ENCODE measurements at regions not wholly inside any gene's neighbourhood (a gene's known extent, or its start where the extent isn't known, plus 50 kb on each side); places are given as distances from the start of the nearest gene placed in this dataset.

- Mint-ChIP-seq H3K4me1 (ENCODE audit: low read depth) (no peaks in the 10 kb centered on the region), H3K27ac (no peak overlapping the region), H3K9me3 (ENCODE audit: low read depth) (no peaks in the 10 kb centered on the region), H3K4me3 (no peak overlapping the region), H3K36me3 (no peaks in the 10 kb centered on the region), H3K27me3 (no peaks in the 10 kb centered on the region)
Measured at GRCh38 chr3:177476495-177476894, 279.2 kb upstream of the TBL1XR1 start.

DNA sequence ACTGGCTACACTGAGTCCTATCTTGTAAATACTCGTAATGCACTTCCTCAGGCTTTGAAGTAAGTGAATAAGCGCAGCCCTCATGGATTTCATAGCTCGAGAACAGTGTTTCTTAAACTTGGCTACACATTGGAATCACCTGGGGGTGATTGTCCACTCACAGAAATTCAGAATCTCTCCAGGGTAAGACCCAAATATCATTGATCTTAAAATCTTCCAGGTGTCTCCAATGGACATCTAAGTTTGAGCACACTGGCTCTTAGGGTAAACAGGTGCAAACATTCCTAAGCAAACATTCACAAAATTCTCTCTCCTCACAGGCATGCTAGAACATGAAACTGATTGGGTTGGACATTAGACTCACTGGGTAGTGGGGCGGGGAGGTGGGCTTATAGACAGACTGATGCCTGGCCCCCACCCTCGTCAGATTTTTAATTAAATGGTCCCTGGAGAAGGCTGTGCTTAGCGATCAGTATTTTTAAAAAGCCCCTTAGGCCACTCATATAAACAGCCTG lies 279.7 kb upstream of the TBL1XR1 start:
- Mint-ChIP-seq H3K27ac (no peak overlapping the region), H3K36me3 (no peaks in the 10 kb centered on the region), H3K4me3 (no peak overlapping the region), H3K4me1 (ENCODE audit: low read depth) (no peaks in the 10 kb centered on the region), H3K9me3 (ENCODE audit: low read depth) (no peaks in the 10 kb centered on the region), H3K27me3 (no peaks in the 10 kb centered on the region)

DNA sequence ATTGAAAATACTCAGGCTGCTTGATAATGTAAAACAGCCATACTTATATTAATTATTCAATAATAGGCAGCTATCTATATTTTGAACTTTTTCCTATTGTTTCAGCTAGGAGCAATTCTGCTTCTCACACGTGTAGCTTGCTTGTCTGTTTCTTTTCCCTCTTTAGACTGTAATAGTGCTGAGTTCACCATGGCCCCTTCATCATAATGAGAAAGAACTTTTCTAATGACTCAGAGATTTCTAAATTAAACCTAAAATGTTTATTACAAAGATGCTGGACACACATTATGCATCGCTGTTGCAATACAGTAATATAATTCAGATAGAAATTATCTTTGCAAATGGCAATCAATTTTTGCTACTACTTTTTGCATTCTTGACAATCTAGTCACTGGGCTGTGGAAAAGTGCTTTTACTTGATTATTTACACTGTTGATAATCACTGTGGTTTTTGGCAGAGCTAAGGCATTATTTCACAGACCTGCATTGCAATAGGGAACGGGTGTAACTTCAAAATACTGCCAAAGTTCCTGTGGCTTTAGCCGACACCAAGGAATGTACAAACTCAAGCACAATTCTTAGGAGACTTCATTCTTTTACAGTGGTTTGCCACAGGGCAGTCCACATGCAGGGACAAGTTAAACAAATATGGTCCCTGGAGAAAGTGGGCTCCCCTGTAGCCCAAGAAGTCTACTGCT lies 281.0 kb upstream of the TBL1XR1 start:
- Mint-ChIP-seq H3K4me3 (no peak overlapping the region), H3K27ac (no peak overlapping the region), H3K36me3 (no peaks in the 10 kb centered on the region), H3K27me3 (no peaks in the 10 kb centered on the region), H3K9me3 (ENCODE audit: low read depth) (no peaks in the 10 kb centered on the region), H3K4me1 (ENCODE audit: low read depth) (no peaks in the 10 kb centered on the region)

DNA sequence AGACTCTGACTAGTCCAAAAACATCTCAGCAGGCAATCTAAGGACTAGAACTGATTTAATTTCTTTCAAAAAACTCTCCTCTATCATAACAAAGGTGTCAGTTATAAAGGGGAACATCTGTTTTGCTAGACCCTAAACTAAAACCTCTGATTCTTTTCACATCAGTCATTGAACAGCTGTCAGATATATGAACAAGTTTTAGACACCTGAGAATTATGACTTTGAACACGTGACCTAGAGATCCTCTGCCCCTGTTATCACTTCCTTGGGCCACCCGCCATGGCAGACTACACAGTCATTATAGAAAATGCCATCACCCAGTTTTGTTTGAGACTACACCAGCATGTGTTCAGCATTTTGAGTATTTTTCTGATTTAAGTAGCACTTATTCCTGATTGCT lies 282.3 kb upstream of the TBL1XR1 start:
- H3K4me1 Mint-ChIP-seq (ENCODE audit: low read depth): no peaks in the 10 kb centered on the region
- H3K9me3 Mint-ChIP-seq (ENCODE audit: low read depth): no peaks in the 10 kb centered on the region
- H3K36me3 Mint-ChIP-seq: no peaks in the 10 kb centered on the region
- no peak overlapping the region for H3K4me3 Mint-ChIP-seq
- no peaks in the 10 kb centered on the region for H3K27me3 Mint-ChIP-seq
- H3K27ac Mint-ChIP-seq: no peak overlapping the region

DNA sequence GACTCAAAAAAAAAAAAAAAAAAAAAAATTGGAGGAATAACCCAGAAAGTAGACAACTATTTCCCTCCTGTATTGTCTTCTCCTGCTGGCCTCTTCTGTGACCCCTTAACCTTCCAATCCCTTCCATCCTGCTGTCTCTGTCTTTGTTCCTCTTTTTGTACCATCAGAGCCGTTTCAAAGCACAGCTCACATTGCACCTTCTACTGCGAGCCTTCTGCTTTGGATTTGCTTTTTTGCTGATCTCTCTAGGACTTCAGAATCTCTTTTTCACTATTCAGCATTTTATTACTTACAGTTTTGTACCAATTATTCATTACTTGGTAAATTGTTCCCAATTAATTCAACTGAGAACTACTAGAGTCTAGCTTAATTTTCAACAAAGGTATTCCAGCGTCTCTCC lies 284.0 kb upstream of the TBL1XR1 start:
- Mint-ChIP-seq H3K4me1 (ENCODE audit: low read depth) (no peaks in the 10 kb centered on the region), H3K36me3 (peaks cover 2% of the 10 kb centered on the region), H3K4me3 (no peak overlapping the region), H3K27me3 (no peaks in the 10 kb centered on the region), H3K27ac (no peak overlapping the region), H3K9me3 (ENCODE audit: low read depth) (peaks cover 8% of the 10 kb centered on the region)

GRCh38 chr3:177482048-177482691 lies 284.9 kb upstream of the TBL1XR1 start:
- H3K36me3 Mint-ChIP-seq: peaks cover 2% of the 10 kb centered on the region
- no peaks in the 10 kb centered on the region for H3K27me3 Mint-ChIP-seq
- peaks cover 8% of the 10 kb centered on the region for H3K9me3 Mint-ChIP-seq (ENCODE audit: low read depth)
- no peak overlapping the region for H3K27ac Mint-ChIP-seq
- no peak overlapping the region for H3K4me3 Mint-ChIP-seq
- no peaks in the 10 kb centered on the region for H3K4me1 Mint-ChIP-seq (ENCODE audit: low read depth)

DNA sequence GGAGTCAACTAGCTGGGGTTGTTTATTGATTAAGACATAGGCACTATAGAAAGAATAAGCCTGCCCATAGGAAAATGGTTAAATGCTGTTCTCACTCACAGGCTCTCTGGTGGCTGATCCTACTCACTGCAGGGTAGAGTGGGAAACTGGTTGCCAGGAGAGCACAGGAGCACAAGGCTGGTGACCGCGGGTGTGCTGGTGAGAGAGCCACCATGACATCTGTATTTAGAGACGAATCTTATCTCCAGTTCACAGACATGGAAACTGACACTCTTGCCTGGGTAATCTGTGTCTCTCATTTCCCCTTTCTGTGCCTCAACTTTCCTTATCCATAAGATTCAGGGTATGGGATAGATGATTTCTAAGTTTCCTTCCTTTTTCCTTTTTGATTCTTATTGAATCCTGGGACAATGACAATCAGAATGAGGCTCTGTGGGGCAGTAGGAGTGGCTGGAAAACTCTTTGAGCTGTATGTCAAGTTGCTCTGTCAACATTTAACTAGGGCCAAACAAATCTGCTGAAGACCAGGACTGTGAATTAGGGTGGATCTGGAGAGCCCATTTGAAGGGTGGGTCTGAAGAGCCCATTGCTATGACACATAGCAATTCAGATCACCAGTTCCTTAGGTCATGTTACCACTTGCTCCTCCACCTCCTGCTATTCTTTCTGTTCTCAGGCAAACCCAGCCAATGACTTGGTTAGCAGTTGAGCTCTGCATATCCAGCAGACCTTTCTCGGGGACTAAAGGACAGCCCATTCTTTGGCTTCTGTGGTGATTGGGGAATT lies 286.1 kb upstream of the TBL1XR1 start:
- no peaks in the 10 kb centered on the region for H3K27me3 Mint-ChIP-seq
- peaks cover 2% of the 10 kb centered on the region for H3K36me3 Mint-ChIP-seq
- H3K27ac Mint-ChIP-seq: no peak overlapping the region
- H3K4me1 Mint-ChIP-seq (ENCODE audit: low read depth): peaks cover 8% of the 10 kb centered on the region
- no peak overlapping the region for H3K4me3 Mint-ChIP-seq
- peaks cover 8% of the 10 kb centered on the region for H3K9me3 Mint-ChIP-seq (ENCODE audit: low read depth)

DNA sequence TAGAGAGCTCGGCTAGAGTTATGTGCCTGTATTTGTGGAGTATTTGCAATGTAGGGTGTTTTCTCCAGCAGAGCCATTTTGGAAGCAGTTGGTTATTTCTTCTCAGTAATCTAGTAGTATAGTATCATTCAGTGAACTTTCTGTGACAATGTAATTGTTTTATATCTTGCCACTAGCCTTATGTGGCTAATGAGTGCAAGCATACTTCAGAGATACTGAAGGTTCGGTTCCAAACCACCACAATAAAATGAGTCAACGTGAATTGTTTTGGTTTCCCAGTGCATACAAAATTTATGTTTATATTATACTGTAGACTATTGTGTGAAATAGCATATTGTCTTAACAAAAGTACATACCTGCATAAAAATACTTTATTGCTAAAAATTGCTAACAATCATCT lies 286.9 kb upstream of the TBL1XR1 start:
- H3K4me3 Mint-ChIP-seq: no peak overlapping the region
- H3K4me1 Mint-ChIP-seq (ENCODE audit: low read depth): peaks cover 17% of the 10 kb centered on the region
- H3K27ac Mint-ChIP-seq: no peak overlapping the region
- peaks cover 2% of the 10 kb centered on the region for H3K36me3 Mint-ChIP-seq
- H3K27me3 Mint-ChIP-seq: no peaks in the 10 kb centered on the region
- peaks cover 8% of the 10 kb centered on the region for H3K9me3 Mint-ChIP-seq (ENCODE audit: low read depth)

DNA sequence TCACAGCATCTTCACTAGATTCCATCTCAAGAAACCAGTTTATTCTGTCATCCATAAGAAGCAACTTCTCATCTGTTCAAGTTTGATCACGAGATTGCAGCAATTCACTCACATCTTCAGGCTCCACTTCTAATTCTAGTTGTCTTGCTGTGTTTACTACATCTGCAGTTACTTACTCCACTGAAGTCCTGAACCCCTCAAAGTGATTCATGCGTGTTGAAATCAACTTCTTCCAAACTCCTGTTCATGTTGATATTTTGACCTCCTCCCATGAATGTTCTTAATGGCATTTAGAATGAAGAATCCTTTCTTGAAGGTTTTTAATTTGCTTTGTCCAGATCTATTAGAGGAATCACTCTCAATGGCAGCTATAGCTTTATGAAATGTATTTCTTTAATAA lies 287.6 kb upstream of the TBL1XR1 start:
- Mint-ChIP-seq H3K27me3 (no peaks in the 10 kb centered on the region), H3K4me1 (ENCODE audit: low read depth) (peaks cover 19% of the 10 kb centered on the region), H3K36me3 (peaks cover 2% of the 10 kb centered on the region), H3K4me3 (no peak overlapping the region), H3K9me3 (ENCODE audit: low read depth) (peaks cover 8% of the 10 kb centered on the region), H3K27ac (no peak overlapping the region)

- H3K9me3 Mint-ChIP-seq (ENCODE audit: low read depth): peaks cover 8% of the 10 kb centered on the region
- H3K27me3 Mint-ChIP-seq: no peaks in the 10 kb centered on the region
- H3K36me3 Mint-ChIP-seq: peaks cover 2% of the 10 kb centered on the region
- H3K4me1 Mint-ChIP-seq (ENCODE audit: low read depth): peaks cover 19% of the 10 kb centered on the region
- H3K27ac Mint-ChIP-seq: no peak overlapping the region
- no peak overlapping the region for H3K4me3 Mint-ChIP-seq
Measured at GRCh38 chr3:177487635-177488186, 290.4 kb upstream of the TBL1XR1 start.

DNA sequence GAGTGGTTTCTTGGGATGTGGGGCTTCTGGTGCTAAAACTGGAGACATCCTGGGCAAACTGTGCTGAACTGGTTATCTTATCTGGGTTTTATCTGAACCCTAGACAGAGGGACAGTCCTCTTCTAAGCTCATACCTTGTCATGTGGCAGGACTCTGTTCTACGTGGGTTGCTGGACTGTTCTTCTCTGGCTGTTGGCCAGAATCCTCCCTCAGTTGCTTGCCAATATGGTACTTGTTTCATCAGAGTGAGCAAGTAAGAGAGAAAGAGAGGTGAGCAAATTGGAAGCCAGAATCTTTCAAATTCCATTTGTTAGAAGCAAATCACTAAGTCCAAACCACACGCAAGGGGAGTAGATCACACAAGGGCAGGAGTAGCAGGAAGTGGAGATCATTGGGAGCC lies 291.5 kb upstream of the TBL1XR1 start:
- no peaks in the 10 kb centered on the region for H3K27me3 Mint-ChIP-seq
- no peak overlapping the region for H3K4me3 Mint-ChIP-seq
- peaks cover 19% of the 10 kb centered on the region for H3K4me1 Mint-ChIP-seq (ENCODE audit: low read depth)
- H3K27ac Mint-ChIP-seq: no peak overlapping the region
- H3K9me3 Mint-ChIP-seq (ENCODE audit: low read depth): peaks cover 8% of the 10 kb centered on the region
- H3K36me3 Mint-ChIP-seq: peaks cover 2% of the 10 kb centered on the region

- Mint-ChIP-seq H3K9me3 (ENCODE audit: low read depth) (no peaks in the 10 kb centered on the region), H3K27me3 (no peaks in the 10 kb centered on the region), H3K4me3 (no peak overlapping the region), H3K27ac (no peak overlapping the region), H3K36me3 (peaks cover 2% of the 10 kb centered on the region), H3K4me1 (ENCODE audit: low read depth) (peaks cover 19% of the 10 kb centered on the region)
Measured at GRCh38 chr3:177490626-177491025, 293.3 kb upstream of the TBL1XR1 start.

GRCh38 chr3:177491296-177492032 lies 294.2 kb upstream of the TBL1XR1 start:
- H3K4me3 Mint-ChIP-seq: no peak overlapping the region
- no peaks in the 10 kb centered on the region for H3K27me3 Mint-ChIP-seq
- H3K36me3 Mint-ChIP-seq: peaks cover 2% of the 10 kb centered on the region
- no peaks in the 10 kb centered on the region for H3K9me3 Mint-ChIP-seq (ENCODE audit: low read depth)
- H3K4me1 Mint-ChIP-seq (ENCODE audit: low read depth): peaks cover 19% of the 10 kb centered on the region
- no peak overlapping the region for H3K27ac Mint-ChIP-seq

DNA sequence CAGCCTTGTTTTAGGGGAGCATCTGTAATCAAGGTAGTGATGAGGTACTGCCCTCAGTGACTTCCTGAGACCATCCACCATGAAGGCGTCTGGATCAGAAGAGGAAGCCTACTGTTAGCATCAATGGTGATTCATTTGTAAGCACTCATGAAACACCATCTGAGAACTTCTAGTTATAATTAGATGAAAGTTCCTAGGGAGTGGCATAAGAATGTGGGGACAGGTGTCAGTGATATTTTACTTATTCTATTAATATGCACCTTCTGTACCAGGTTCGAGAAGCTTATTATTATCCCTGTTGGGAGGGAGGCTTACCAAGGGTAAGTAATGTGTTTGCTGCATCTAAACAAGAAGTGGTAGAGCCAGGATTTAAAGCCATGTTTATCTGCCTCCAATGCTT lies 295.8 kb upstream of the TBL1XR1 start:
- no peaks in the 10 kb centered on the region for H3K27me3 Mint-ChIP-seq
- H3K4me1 Mint-ChIP-seq (ENCODE audit: low read depth): peaks cover 13% of the 10 kb centered on the region
- H3K4me3 Mint-ChIP-seq: no peak overlapping the region
- H3K27ac Mint-ChIP-seq: no peak overlapping the region
- H3K9me3 Mint-ChIP-seq (ENCODE audit: low read depth): no peaks in the 10 kb centered on the region
- H3K36me3 Mint-ChIP-seq: peaks cover 2% of the 10 kb centered on the region

Data from activated naive CD8-positive, alpha-beta T cell (primary cell).